Keratinocyte (primary cell): ENCODE measurements at regions not wholly inside any gene's neighbourhood (a gene's known extent, or its start where the extent isn't known, plus 50 kb on each side); places are given as distances from the start of the nearest gene placed in this dataset.

Experiments used
- CTCF ChIP-seq, 3 experiments: IDR thresholded peaks in 1 of 3; conservative IDR thresholded peaks in 1 of 3; optimal IDR thresholded peaks in 1 of 3; 2 replicates in 2 of 3; 3 replicates in 1 of 3; pipeline versions ENCODE3 to v1.5.1; 2011; ENCODE audit warnings: low read length in 3 of 3, mild to moderate bottlenecking in 3 of 3, moderate library complexity in 2 of 3, control low read depth in 1 of 3, inconsistent platforms in 1 of 3; ENCODE audit not compliant: insufficient read depth in 2 of 3; ENCODE audit errors: extremely low read depth in 1 of 3
- EZH2 ChIP-seq: IDR thresholded peaks from one replicate; pipeline ENCODE4 v1.6.1; 2012; ENCODE audit warnings: inconsistent platforms, mild to moderate bottlenecking, low read length, moderate library complexity

DNA sequence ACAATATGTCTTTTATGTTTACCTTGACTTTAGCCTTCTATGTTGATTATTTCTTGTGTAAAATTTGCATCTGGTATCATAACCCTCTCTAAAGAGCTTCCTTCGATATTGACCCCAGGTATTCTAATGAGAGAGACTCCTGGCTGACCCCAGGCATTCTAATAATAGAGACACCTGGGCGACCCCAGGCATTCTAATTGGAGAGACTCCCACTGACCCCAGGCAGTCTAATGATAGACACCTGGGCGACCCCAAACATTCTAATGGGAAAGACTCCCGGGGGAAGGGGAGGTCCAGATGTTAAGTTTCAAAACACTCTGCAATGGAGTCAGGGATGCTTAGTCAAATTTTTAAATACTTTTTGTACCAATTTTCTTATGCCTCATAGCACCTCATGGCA, 726.4 kb downstream of the COL12A1 start:
- TF ChIP-seq EZH2 (no peak), CTCF (optimal IDR thresholded peaks at IDR 0.05 in 1 of 3, IDR thresholded peaks at IDR 0.05 in 1 of 3, conservative IDR thresholded peaks at IDR 0.05 in 1 of 3; ENCODE audit: extremely low read depth in 1 of 3, insufficient read depth in 2 of 3, low read length in 3 of 3) (no peak)
